Kidney tubule cell (primary cell): ENCODE measurements at regions not wholly inside any gene's neighbourhood (a gene's known extent, or its start where the extent isn't known, plus 50 kb on each side); places are given as distances from the start of the nearest gene placed in this dataset.
"Not testable (repeated sequence)": the region's sequence is repeated elsewhere in the genome, so short reads cannot be mapped to it uniquely, and the experiment has no call there.

Experiments used
- DNase-seq: peaks from one replicate; pipeline ENCODE4 v3.0.0-alpha.2; 2018; ENCODE audit warnings: low spot score

- DNase-seq, result no peak
These were observed 76.6 kb upstream of the PMEPA1 start for GRCh38 chr20:57786304-57786932.

- no peak for DNase-seq
These were observed 75.9 kb upstream of the PMEPA1 start for GRCh38 chr20:57785720-57786119.

DNA sequence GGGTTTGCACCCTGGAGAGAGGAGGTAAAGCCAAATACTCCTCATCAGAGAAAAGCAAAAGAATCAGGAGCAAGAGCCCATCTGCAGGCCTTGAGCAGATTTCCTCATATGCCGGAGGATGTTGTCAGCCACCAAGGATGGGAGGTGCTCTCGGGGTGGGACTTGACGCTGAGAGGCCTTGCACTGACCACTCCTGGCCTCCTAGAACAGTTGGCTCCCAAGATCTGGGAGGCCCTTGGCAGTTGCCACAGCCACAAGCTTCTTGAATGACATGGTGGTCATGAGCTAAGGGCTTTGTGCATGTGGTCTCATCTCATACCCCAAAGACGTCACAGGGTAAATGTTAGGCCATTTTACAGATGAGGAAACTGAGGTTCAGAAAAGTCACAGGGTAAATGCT lies 75.2 kb upstream of the PMEPA1 start:
- DNase-seq, result no peak

DNA sequence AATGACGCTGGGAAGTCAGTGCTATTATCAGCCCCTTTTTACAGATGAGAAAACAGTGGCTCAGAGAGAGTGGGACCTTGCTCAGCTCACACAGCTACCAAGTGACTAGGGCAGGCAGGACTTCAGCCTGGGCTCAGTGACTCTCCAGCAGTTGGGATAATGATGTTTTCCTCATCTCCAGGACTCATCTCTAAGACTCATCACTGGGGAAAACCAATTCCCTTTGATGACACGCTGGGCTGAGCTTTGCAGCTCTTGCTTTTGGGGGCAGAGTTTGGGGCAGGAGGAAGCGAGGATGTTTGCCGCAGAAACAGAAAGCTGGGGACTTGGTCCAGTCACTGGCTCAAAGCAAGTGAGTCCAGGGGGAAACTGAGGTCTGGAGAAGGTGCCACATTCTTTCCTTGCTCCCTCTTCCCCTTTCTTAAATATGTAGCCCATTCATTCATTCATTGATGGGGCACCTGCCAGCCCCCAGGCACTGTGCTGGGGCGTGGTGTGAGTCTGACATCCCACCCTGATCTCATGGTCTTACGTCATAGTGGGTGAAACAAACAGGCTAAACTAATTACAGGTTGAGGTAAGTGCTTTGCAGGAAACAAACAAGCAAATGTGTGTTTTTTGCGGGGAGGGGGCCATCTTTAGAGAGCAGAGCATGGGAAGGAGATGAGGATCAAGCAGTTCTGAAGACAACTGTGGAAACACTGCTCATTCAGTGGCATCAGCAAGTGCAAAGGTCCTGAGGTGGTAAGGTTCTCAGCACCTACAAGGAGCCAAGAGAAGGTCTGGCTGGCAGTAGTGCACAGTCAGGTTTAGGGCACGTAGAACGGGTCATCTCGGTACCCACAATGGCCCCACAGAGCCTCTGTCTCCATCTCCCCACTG lies 74.4 kb upstream of the PMEPA1 start:
- peak; percentile 18 for DNase-seq

- DNase-seq, result no peak
These were observed 73.4 kb upstream of the PMEPA1 start for GRCh38 chr20:57783196-57783595.

DNA sequence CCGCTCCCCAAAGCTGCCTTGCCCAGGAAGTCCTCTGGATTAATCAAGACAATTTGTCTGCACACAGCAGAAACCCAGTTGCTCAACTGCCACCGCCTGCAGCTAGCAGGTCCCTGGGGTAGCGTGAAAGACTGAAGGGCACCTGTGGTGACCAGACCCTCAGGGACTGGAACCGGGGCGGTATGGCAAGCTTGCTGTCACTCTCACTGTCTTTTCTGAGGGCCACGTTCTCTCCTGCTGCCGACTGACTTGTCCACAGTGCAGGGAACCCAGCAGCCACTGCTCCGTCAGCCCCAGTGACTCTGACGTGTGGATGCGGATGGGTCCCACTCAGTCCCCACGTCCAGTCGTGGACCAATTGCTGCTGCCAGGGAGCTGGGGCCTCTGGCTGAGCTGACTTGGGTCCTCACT lies 72.8 kb upstream of the PMEPA1 start:
- DNase-seq, result no peak

GRCh38 chr20:57781901-57782300 lies 72.1 kb upstream of the PMEPA1 start:
- DNase-seq, result no peak

- DNase-seq, result no peak
These were observed 71.1 kb upstream of the PMEPA1 start for GRCh38 chr20:57780906-57781305.

DNA sequence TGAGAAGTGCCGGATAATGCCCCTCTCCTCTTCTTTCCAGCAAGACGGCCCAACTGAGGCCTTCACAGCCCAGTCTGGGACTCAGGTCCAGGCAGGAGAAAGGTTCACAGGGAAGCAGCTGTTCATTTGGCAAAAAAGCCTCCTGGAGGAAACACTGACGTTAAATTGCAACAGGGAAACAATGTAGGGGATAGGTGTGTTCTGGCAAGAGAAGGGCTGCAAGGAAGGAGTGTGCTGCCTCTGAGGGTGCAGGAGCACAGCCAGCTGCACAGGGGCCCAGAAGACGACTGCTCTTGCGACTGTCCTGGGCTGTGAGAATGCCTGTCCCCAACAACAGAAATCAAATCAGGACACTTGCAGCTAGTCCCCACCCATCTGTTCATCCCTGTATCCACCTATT lies 70.6 kb upstream of the PMEPA1 start:
- no peak for DNase-seq

GRCh38 chr20:57779401-57780003 lies 69.7 kb upstream of the PMEPA1 start:
- DNase-seq, result peak; percentile 85

DNA sequence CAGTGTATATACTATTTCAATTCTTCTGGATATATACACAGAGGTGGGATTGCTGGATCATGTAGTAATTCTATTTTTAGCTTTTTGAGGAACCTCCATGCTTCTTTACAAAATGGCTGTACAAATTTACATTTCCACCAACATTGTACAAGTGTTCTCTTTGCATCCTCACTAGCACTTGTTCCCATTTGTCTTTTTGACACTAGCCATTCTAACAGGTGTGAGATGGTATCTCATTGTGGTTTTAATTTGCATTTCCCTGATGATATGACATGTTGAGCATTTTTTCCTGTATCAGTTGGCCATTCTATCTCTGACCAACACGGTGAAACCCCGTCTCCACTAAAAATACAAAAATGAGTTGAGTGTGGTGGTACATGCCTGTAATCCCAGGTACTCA lies 68.1 kb upstream of the PMEPA1 start:
- DNase-seq, result no peak

- no peak for DNase-seq
These were observed 65.1 kb upstream of the PMEPA1 start for GRCh38 chr20:57774951-57775350.

GRCh38 chr20:57774111-57774880 lies 64.5 kb upstream of the PMEPA1 start:
- no peak for DNase-seq

DNA sequence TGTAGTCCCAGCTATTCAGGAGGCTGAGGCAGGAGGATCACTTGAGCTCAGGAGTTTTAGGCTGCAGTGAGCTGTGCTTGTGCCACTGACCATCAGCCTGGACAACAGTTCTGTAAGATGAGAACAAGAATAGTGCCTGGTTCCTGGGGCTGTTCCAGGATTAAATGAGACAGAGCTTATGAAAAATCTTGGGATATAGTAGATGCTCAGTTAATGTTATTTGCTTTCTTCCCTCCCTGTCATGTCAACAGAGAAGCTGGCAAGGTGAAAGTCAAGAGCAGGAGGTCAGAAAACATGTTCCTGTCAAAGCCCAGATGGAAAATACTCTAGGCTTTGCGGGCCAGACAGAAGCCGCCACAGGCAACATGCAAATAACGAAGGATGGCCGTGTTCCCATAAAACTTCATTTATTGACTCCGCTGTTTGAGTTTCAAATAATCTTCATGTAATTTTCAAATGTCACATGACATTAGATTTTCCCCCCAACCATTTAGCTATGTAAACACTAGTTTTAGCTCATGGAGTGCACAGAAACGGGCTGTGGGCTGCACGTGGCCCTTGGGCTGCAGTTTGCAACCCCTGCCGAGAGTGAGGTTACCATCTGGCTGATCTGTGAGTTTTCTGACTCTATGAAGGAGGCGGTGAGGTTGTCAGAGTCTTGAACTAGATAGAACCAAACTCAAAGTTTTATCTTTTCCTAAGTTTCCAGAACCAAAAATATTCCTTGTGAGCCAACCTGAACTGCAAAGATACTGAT lies 63.4 kb upstream of the PMEPA1 start:
- no peak for DNase-seq

DNA sequence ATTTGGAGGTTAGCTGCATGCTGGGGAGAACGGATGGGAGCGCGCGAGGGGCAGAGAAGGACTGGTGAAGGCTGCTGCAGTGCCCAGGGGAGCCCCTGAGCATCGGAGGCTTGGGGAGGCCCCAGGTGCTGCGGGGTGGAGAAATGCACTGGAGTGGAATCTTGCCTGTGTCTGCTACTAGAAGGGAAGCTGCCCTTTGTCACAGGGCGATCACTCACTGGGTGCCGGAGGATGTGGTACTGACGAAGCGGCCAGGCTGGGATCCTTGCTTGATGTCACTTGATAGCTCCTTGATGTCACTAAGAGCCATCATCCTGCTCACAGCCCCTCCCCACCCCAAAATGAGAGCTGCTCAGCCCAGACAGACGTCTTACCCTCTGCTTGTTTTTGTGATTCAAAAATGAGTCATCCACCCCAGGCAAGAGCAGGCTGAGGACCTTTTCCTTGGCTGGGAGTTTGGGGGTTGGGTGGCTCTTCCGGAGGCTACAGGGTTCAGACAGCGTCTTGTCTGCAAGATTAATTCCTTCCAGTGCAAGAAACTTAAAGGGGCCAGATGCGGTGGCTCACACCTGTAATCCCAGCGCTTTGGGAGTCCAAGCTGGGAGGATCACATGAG lies 62.6 kb upstream of the PMEPA1 start:
- DNase-seq, result peak; percentile 90

DNA sequence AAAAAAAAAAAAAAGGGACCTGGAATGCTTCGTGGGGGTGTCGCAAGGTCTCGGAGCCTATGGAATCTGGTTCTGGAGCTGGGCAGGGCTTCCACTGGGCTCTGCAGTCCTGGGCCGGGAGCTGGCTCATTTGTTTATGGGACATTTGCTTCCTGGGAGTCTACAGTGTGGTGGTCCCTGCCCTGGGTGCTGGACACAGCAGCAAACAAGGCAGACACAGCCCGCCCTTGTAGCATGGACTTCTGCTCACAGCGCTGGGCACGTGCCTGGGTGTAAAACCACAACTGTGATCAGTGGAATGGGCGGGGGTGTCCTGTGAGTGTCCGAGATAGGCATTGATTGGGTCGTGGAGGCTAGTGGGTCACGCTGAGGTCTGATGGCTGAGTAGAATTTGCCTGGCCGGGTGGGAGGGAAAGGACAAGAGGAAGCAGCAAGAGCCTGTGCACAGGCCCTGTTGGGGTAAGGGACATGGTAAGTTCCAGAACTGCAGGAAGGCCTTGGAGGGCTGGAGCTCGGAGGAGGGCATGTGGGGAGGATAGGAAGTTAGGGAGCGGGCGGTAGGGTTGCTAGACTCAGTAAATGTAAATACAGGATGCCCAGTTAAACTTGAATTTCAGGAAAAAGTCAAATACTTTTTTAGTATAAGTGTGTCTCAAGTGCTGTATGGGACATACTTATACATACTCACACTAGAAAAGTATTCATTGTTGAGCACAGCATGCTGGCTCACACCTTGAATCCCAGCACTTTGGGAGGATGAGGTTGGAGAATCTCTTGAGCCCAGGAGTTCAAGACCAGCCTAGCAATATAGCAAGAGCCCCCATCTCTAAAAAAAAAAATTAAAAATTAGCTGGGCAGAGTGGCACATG lies 61.3 kb upstream of the PMEPA1 start:
- DNase-seq, result no peak

DNA sequence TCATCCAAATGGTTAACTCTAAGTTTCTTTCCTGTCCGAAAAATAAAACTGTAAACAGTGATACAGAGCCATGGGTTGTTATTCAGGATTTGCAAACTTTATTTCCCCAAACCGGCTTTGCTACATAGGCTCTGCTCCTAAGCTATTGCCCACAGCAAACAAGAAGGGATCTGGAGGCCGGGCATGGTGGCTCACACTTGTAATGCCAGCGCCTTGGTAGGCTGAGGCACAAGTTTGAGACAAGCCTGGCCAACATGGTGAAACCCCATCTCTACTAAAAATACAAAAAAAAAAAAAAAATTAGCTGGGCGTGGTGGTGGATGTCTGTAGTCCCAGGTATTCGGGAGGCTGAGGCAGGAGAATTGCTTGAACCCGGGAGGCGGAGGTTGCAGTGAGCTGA lies 60.6 kb upstream of the PMEPA1 start:
- not testable (repeated sequence) for DNase-seq

DNA sequence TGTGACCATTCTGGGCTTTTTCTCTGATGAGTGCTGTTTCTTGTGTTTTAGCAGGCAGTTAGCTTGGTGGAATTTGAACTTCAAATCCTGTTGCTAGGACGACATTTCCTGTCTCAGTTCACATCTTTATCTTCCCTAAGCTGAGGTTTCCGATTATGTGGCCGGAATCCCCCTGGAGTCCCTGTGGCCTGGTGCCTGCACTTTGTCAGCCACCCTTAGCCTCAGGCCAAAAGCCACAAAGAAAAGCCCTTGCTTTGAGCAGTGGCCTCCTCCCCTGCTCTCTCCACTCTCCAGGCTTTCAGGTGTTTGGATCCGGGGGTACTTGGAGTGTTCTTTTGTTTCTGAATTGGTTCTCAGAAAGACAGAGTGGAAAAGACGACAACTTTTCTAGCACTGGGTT lies 59.9 kb upstream of the PMEPA1 start:
- peak; percentile 25 for DNase-seq

- DNase-seq, result no peak
These were observed 58.7 kb upstream of the PMEPA1 start for GRCh38 chr20:57768519-57768918.

DNA sequence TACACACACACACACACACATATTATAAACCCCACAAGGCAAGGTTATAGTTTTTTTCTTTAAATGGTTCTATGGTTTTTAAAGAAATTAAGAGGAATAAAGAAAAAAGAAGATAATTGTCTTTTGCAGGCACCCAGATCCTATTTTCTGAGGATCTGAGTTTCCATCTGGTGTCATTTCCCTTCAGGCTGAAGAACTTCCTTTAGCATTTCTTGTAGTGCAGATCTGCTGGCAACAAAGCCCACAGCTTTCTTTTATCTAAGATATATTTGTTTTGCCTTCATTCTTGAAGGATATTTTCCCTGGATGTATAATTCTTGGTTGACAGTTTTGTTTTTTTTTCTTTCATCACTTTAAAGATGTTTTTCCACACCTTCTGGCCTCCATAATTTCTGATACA lies 57.6 kb upstream of the PMEPA1 start:
- no peak for DNase-seq
